ENCODE measurements at regions not wholly inside any gene's neighbourhood (a gene's known extent, or its start where the extent isn't known, plus 50 kb on each side); places are given as distances from the start of the nearest gene placed in this dataset.

DNA sequence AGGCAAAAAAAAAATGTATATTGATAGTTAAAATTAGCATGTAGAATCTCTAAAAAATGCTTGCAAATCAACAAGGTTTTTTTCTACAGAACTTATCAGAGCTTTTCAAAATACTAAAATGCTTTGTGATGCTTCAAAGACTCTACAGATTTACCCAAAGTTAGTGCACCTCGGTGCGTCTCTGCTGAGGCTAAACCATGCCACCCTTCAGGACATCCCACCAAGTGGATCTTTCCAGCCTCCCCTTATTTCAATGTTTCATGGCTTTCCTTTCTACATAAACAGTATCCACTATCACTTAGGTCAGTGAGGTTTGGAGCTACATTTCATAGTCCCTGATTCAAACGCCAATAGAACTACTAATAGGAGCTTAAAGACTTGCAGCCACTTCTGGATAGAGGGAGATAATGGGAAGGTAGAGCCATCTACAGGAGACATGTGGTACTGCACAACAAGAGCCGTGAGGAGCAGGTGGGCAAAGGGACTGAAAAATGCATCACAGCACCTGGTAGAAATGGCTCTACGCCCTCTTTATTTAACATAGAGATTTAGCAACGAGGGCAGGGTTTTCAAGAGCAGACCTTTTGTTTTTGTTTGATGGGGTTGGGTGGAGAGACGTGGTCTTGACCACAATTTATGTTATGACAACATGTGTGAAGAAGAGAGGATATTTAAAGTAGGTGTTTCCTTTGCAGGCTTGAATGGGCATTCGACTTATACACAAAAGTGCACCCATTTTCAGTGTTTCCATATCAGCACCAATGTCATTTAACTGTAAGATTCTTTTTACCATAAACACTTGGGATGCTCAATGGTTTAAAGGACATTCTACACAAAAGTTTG, 56.1 kb upstream of the SLC35G4 start:
- peak in 1 of 2 donors; percentile 51 for DNase-seq

DNA sequence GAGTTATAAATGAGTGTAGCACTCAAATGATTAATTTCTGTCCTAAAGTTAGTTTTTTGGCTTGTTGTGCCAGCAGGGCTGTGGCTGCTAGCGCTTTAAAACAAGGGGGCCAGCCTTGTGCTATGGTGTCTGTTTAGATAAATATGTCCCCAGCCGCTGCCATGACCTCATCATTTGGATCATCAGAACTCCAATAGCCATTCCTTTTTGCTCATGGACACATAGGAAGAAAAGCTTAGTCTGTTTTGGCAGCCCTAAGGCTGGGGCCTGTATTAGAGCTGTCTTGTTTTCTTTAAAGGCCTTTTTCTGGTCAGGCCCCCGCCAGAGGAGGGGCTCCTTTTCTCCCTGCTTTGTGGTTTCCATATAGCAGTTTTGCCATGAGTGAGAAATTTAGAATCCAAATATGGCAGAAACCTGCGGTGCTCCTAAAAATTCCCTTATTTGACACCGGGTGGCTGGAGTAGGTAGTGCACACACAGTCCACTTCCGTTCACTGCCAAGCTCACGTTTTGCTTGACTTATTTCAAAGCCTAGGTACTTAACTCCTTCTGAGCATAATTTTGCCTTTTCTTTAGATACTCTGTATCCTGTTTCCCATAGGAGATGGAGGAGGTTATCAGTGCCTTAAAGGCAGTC, 60.4 kb upstream of the SLC35G4 start:
- no peak for DNase-seq

DNA sequence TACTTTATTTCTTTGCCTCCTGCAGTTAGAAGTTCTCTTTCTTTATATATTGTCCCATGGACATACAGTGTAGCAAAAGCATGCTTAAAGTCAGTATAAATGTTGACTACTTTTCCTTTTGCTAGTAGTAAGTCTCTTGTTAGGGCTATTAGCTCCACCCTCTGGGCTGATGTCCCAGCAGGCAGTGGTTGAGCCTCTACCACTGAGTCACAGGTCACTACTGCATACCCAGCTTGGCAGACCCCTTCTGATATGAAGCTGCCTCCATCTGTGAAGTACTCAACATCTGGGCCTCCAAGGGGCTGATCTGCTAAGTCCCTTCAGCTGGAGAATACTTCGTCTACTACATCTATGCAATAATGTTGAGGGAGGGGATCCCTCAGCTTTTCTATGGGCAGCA, 61.0 kb upstream of the SLC35G4 start:
- no peak for DNase-seq

DNA sequence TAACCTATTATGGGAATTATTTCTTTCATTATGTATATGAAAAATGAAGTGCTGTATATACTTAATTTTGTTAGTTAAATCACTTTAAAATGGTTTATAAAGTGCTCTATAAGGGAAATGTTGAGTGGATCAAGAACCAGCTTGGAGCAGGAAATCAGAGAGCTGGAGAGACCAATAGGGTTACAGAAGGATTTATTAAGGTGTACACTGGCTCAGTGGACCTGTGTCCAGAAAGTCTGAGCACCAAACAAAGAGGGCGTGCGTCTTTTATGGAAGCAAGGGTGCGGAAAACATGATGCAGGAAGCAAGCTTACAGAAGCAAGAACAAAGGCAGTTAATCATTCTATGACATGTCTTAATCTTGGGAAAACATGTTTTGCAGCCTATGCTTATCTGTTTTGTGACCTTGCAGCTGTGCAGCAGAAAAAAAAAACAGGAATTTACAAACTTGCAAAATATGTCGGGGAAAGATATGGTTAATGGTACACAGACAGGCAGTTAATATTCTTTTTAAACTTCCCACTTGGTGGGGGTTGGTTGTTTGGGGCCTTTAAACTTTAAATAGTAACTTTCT, 65.2 kb upstream of the SLC35G4 start:
- DNase-seq, result no peak

DNA sequence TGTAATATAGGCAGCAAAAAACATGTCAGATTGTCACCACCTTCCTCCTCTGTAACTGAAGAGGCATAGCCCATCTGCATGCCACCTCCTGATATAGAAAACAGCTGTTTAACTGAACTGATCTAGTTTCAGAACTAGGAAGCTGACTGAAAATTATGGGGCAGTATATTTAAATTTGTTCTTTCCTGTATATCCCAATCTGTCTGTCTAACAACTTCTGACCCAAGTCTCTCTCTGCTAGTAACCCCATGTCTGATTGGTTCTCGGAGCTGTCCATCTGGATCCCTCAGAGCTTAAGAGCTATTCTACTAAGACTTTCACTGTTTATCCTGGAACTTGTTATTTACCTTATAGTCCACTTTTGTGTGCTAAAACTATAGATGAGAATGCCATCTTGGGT, 68.2 kb upstream of the SLC35G4 start:
- no peak for DNase-seq

DNA sequence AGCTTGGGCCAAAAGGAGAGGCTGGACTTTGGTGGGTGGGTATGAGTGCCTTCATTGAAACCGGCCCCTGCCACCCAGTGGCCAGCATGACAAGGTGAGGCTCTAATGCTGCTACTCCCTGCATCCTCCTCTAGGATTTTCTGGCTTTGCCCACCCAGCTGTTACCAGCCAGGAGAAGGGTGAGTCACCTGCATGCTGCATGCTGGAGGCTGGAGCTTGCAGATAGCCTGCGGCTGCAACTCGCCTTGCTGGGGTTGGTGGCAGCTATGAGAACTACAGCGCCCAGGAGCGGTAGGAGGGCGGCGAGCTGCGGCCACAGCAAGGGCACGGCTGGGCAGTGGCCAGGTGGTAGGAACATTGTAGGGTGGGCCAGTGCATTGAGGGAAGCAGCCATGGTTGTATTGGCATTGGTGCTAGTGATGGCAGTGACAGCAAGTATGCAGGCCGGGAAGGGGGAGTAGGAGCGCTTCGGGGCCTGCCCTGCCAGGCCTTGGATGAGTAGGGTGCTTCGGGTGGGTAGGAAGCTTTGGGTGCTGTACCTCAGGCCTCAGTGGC, 75.4 kb upstream of the SLC35G4 start:
- DNase-seq, result no peak

DNA sequence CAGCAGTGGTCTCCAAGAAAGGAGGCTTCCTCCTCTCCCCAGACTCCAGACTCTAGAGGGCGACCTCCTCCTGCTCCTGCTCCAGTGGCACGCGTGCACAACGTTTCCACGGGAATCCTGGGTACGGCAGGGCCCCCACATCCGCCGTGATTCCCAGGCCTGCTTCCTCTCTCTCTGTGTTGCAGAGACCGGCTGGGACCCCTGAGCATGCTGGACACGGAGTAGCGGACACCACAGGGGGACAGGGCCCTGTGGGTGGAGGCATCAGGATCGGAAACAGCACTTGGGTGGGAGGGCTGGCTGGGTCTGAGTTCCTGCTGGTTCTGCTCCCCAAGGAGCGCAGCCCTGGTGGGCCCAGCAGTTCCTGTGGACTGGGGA, 75.9 kb upstream of the SLC35G4 start:
- DNase-seq, result no peak

DNA sequence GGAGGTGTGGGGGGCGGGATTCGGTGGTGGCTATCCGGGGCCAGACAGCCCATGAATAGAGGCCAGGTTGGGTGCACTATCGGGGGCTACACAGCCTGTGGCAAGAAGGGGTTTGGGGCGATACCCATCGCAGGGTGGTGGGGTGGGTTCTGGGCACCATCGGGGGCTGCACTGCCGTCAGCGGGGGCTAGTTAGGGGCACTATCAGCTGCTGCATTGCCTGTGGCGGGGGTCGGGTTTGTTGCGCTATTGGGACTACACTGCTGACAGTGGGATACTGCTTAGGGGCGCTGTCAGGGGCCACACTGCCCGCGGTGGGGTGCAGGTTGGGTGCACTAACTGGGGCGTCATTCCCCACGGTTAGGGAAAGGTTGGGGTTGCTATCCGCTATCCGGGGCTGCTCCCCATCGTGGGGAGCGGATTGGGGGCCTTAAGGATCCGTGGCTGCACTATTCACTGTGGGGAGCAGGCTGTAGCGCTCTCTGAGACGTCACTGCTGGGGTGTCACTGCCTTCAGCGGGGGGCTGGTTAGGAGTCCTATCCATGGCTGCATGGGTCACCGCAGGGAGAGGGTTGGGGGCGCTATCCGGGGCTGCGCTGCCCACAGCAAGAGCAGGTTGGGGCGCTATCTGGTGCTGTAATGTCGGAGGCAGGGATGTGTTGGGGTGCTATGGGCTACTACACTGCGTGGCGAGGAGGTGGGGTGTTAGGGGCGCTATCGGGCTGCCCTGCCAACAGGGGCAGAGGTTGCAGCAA, 76.5 kb upstream of the SLC35G4 start:
- no peak for DNase-seq

DNA sequence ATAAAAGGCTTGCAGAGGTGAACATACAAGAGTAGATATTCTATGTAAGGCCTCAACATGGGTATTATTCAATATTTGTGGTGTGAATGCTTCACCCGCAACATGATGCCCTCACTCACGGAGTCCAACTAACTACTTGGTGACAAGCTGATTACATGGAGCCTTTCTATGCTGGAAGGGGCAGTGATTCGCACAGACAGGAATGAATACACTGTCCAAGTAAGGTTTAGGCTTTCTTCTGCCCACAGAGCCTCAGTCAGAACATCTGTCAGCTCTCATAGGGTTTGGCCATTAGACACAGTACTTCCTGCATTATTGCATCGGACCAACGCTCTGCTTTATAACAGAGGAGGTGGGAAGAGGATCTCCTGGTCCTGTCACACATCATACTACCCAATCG, 80.3 kb upstream of the SLC35G4 start:
- no peak for DNase-seq

DNA sequence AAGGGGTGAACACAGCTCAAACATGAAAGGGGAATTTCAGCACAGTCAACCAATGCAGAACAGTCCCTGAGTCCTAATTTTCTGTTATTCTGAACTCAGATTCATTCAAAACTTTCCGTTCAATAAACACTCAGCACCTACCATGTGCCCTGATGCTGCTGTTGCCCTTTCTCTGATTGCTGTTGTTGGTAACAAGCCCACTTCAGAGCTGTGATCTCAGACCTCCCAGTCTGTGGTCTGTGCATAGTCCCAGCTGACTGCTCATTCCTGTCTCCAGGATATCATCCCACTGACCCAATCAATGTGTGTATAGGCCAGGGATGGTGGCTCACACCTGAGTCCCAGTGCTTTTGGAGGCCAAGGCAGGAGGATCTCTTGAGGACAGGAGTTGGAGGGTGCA, 82.7 kb upstream of the SLC35G4 start:
- no peak for DNase-seq

DNA sequence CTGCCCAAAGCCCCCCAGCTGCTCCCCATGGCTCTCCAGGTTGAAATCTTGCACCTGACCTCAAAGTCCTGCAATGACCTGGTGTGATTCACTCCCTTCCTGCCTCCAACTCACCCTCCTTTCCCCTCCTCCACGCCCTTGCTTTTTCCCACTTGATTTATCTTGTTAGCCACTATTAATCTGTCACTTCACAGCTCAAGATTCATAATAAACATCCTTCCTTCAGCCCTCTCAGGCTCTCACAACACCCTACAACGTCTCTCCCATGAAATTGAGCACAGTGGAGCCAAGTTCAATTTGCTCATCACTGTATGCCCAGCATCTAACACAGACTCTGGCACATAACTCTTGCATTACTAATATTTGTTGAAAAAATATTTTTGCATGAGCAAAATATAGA, 85.6 kb upstream of the SLC35G4 start:
- DNase-seq, result no peak

DNA sequence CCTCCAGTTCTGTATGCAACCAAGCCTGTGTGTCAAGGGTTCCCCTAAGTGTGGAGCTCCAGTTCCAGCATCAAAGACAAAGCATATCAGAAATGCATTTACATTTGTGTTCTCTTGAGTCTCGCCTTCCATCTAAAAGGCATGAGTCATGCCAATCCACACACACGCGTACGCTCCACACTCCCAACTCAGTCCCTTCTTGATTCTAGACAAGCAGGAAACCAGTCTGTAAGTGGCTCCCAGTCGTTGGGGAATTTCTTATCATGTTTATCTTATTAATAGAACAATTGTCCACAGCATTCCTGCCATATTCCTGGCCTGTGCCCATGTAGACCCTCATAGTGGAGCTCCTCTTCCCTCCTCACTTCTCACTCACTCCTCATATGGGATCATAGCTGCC, 86.4 kb upstream of the SLC35G4 start:
- DNase-seq, result no peak

DNA sequence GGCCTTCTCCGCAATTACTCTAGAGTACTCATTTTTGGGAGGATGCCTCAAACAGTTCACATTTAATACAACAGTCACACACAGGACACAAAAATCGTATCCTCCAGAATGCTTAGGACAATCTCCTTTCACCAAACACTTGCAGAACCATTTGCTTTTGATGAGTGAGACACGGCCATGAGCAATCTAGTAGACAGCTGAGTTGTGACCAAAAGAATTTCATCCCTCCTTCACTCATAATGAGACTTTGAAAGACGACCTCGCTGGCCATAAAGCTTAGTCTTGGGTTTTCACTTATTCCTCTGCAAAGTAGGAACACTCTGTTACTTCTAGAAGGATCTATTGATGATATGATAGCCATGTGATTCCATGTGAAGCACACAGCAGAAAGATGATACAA, 87.5 kb upstream of the SLC35G4 start:
- no peak for DNase-seq

DNA sequence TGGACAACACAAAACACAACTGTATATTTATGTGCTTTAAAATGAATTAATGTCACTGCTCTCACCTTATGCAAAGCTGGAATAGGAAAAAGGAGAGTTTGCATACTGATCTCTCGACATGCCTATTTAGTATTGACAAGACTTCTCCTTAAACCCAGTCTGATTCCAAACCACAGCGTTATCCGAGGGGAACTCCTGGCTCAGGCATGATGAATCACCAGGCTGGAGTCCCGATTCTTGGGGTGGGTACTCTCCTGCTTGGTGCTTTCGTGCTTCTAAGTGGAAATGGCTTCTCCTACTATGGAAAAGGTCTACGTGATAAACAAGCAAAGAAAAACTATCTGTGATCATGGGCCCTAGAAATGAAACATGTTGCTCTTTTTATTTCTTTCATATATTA, 88.9 kb upstream of the SLC35G4 start:
- no peak for DNase-seq

DNA sequence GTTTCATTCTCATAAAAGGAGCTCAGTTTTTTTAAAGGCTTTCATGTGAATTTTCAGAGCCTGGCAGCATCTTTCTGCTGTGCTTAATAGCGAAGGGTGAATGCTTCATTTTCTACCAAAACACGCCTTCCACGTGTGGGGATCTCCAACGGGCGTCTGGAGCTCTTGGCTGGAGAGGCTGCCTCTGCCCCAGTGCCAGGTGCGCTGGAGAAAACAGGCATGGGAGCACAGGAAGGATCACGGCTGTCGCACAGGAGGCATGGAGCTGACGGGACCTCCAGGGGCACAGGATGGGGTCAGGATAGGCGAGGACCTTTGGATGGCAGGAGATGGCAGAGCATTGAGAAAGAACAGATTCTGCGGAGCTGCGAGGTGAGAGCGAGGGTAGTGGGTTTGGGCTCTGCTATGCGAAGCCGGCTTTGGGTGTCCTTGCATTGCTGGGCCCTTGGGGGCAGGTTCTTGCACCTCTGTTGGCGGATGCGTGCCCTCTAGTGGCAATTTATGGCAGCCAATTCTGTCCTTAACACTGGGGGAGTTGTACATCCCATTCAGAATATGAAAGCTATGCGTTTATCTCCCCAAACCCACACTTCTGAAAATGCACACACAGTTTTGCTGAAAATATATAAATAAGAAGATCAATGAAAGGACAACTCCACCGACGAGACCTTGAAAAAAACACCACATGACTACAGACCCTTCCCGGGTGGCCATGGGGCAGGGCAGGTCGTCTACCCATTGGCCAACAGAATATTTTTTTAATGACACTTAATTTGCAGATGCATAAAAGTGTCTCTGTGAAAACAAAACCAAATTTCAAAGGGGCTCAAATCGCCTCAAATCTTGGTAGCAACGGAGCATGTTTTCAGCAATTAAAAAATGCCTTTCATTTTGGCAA, 90.4 kb upstream of the SLC35G4 start:
- DNase-seq, result peak in 1 of 2 donors; percentile 33

DNA sequence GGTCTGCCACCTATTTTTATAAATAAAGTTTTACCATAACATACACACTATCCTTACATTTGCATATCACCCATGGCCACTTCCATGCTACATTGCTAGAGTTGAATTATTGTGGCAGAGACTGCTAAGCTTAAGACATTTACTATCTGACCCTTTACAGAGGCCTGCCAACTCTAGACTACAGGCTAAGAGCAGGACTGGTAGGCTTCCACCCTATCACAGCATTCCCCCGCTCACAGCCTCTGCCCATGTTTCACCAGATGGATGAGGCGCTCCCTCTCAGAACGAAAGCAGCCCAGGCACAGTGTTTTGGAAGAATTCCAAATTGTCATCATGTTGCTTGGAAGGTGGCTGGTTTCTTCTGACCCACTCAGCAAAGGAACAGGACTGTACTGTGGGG, 91.7 kb upstream of the SLC35G4 start:
- DNase-seq, result no peak

DNA sequence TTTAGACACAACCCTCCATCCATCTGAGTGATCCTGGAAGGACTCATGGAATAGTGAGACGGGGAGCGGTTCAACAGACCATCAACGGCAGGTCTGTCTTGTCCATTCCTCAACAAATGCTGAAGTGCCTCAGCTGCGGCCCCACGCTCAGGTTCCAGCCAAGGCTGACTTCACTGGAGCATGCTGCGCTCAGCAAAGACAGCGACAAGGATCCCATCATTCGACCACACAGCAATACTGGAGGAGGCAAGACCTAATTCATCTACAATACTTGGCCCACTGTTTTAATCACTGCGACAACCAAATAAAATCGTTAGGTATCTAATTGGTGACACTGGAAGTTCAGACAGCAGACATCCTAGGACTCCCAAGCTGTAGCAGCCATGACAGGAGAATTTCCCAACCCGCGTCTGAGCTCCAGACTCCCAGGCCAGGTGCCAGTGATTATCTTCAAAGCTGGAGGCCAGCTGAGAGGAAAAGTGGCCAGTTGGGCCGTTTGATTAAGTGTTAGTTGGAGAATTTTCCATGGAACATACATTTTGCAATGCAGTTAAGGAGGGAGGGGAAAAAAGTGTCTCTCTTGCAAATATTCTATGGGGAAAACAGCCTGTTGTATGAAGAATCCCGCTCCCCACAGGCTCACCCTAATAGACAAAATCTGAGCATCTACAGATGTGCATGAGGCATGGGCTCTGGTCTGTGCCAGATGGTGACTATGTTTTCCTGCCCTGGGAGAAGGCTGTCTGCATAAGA, 92.5 kb upstream of the SLC35G4 start:
- no peak for DNase-seq

DNA sequence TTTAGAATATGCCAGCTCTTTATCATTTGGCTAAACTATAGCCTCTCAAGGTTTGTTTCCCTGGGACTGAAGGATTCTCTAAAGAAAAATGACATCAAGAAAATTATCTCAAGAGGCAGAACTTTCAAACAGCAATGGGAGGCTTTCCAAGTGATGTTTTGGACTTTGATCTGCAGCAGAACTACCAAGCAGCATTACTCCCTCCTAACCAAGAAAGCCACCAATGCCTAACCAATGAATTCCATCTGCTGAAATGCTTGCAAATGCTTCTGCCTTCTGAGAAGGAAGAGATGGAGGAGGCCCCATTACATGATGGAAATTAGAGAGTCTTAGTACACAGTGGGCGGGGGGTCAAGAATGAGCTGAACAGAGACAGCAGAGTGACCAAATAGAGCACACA, 95.1 kb upstream of the SLC35G4 start:
- no peak for DNase-seq

DNA sequence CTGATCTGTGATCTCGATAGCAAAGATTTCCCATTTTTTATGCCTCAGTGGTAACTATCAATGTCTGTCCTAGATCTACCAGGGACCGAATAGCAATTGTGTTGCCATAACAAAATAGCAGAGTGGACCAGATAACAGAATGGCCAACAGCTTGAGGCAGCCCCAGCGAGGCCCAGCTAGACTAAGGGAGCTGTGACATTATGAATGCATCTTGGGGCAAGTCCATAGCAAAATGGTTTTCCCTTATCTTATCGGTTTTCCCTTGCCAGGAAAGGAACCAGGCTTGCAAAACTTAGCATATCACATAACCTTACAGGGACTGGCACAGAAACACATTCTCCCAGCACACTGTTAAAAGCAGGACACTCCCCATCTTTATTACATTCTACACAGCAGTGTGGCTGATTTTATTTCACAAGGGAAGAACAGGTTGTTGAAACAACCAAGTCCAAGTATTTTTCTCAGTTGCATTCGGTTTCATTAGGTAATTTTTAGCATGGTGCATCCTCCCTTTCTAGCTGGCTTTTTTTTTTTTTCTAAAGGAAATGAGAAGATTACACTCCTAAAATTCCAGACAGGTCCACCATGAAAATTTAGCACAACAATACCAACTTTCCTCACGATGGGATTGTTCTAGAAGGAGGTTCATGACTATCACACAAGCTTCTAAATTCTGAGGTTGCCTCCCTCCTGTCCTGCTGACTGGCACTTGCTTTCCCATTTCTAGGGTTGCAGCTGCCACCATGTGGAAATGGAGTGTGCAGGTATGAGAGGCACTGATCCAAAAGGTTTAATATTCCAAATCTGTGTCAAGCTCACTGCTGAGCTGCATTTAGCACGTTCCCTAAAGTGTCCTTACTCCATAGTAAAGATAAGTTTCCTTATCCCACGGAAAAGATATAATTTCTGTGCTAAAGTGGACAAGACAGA, 97.0 kb upstream of the SLC35G4 start:
- no peak for DNase-seq

DNA sequence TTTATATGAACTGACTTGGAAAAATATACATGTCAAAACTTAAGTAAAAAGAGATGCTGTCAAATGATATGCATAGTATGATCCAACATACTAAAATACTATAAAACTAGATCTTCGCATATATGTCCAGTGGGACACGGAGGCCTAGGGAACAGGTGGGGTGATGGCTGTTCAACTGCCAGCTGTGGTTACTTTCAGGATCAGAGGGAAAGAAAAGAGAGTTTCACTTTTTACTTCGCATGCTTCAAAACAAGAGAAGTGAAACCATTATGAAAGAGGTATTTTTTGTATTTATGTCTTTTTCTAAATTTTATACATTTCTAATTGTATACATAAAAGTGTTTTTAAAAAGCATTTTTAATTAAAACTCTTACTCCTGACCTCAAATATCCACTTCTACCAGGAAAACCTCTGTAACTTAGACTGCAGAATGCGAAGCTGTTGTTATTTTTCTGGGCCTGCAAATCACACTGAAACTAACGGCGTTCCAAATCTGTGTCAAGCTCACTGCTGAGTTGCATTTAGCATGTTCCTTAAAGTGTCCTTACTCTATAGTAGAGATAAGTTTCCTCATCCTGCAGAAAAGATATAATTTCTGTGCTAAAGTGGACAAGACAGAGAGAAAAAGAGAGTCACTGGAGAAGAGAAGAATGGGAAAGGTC, 97.8 kb upstream of the SLC35G4 start:
- DNase-seq, result no peak

Data from CD4-positive, alpha-beta T cell treated with Interferon alpha-2 for 1 hour (primary cell).